ENCODE measurements at regions not wholly inside any gene's neighbourhood (a gene's known extent, or its start where the extent isn't known, plus 50 kb on each side); places are given as distances from the start of the nearest gene placed in this dataset.

GRCh38 chr7:125892434-125892833 lies 962.8 kb upstream of the POT1 start:
- TF ChIP-seq CTCF (IDR thresholded peaks at IDR 0.05; ENCODE audit: poor library complexity) (no peak), EZH2phosphoT487 (IDR thresholded peaks at IDR 0.05; ENCODE audit: low read depth, severe bottlenecking, unreplicated experiment) (no peak)

All from hepatocyte (in vitro differentiated cells).